ENCODE measurements at regions not wholly inside any gene's neighbourhood (a gene's known extent, or its start where the extent isn't known, plus 50 kb on each side); places are given as distances from the start of the nearest gene placed in this dataset.

- TF ChIP-seq POU6F1 (CRISPR knock-in tag; IDR thresholded peaks at IDR 0.05; ENCODE audit: borderline replicate concordance, low read depth) (peak; percentile 97), RARB (CRISPR knock-in tag; IDR thresholded peaks at IDR 0.05) (peak; percentile 86), TOX (CRISPR knock-in tag; IDR thresholded peaks at IDR 0.05; ENCODE audit: borderline replicate concordance) (peak; percentile 94), ISL1 (CRISPR knock-in tag; IDR thresholded peaks at IDR 0.05) (peak; percentile 96), ZNF70 (CRISPR knock-in tag; IDR thresholded peaks at IDR 0.05) (peak; percentile 66; the same call in 1 of the 2 replicates)
Measured at GRCh38 chr1:222043444-222044292, 301.8 kb upstream of the DUSP10 start (continued).

- no peak for TF ChIP-seq ZFP30 (CRISPR knock-in tag; IDR thresholded peaks at IDR 0.05)
- no peak for TF ChIP-seq TCF4 (CRISPR knock-in tag; IDR thresholded peaks at IDR 0.05; ENCODE audit: borderline replicate concordance)
- no peak for TF ChIP-seq ARNTL (CRISPR knock-in tag; IDR thresholded peaks at IDR 0.05; ENCODE audit: borderline replicate concordance, low read depth)
- no peak for ATAC-seq
Measured at GRCh38 chr1:222042120-222042519, 300.2 kb upstream of the DUSP10 start.

GRCh38 chr1:222040955-222041354 is 299.1 kb upstream of the DUSP10 start:
- ATAC-seq = no peak
- no peak for TF ChIP-seq POU6F1 (CRISPR knock-in tag; IDR thresholded peaks at IDR 0.05; ENCODE audit: borderline replicate concordance, low read depth)
- no peak for TF ChIP-seq ZNF565 (CRISPR knock-in tag; conservative IDR thresholded peaks at IDR 0.05; ENCODE audit: low read depth)
- no peak for TF ChIP-seq BACH2 (CRISPR knock-in tag; IDR thresholded peaks at IDR 0.05; ENCODE audit: borderline replicate concordance)
- no peak for TF ChIP-seq ZNF70 (CRISPR knock-in tag; IDR thresholded peaks at IDR 0.05)
- no peak for TF ChIP-seq SNAI2 (CRISPR knock-in tag; IDR thresholded peaks at IDR 0.05)
- no peak for TF ChIP-seq ESRRG (CRISPR knock-in tag; IDR thresholded peaks at IDR 0.05)
- TF ChIP-seq TSHZ2 (CRISPR knock-in tag; IDR thresholded peaks at IDR 0.05) = no peak
- no peak for TF ChIP-seq PATZ1 (CRISPR knock-in tag; IDR thresholded peaks at IDR 0.05; ENCODE audit: borderline replicate concordance)
- TF ChIP-seq ZFP30 (CRISPR knock-in tag; IDR thresholded peaks at IDR 0.05) = no peak
- TF ChIP-seq CREB5 (CRISPR knock-in tag; IDR thresholded peaks at IDR 0.05; ENCODE audit: low read depth) = no peak
- TF ChIP-seq GLIS3 (CRISPR knock-in tag; IDR thresholded peaks at IDR 0.05) = no peak
- TF ChIP-seq PPARA (CRISPR knock-in tag; IDR thresholded peaks at IDR 0.05; ENCODE audit: borderline replicate concordance) = no peak
- no peak for TF ChIP-seq ARNTL (CRISPR knock-in tag; IDR thresholded peaks at IDR 0.05; ENCODE audit: borderline replicate concordance, low read depth)

Data from SK-N-SH treated with all-trans-retinoic acid at 6 μM for 48 hours (cell line).